ENCODE measurements at regions not wholly inside any gene's neighbourhood (a gene's known extent, or its start where the extent isn't known, plus 50 kb on each side); places are given as distances from the start of the nearest gene placed in this dataset.
A peak's percentile ranks its signal among the peaks of the same experiment; 100 is the strongest.

DNA sequence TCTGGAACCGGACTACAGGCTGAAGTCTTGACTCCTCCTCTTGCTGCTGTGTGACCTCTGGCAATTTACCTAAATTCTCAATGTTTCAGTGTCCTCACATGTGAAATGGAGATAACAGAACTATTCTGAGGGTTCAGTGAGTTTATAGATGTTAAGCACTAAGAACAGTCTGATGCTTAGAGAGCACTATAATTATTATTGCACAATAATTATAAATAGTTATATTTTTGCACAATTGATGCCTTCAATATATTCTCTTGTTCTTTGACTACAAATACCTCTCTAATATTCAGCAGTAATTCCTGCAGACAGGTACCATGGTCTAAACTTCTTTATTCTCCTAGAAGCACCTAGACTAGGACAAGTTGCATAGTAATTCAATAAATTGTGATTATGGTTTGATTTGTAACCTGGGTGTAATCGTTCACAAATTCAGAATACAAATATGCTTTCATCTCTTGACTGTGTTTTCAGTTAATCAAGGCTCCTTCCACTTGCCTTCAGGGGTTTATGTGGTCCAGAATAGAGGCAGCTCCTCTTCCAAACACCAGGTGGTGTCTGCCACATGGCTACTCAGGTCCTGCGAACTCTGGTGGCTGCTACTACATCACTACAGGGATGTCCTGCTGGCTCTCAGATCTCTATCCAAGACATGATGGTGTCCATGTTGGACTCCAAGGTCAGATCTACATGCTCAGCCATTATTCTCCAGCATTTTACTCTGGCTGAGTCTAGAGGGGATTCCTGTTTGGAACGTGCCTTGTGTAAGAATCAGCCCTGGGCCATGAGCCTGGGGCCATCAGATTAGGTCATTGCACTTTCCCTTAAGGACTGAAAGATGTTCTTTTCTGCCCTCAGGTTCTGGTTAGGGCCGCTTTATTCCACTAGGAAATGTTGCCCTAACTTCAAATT, 103.4 kb downstream of the QRFPR start:
- DNase-seq (ENCODE audit: low spot score) = peak; percentile 26
- TF ChIP-seq CTCF (IDR thresholded peaks at IDR 0.05; ENCODE audit: extremely low read depth, missing control alignments) = peak; percentile 49

GRCh38 chr4:121273191-121273590, 107.6 kb downstream of the QRFPR start:
- no peak for TF ChIP-seq CTCF (IDR thresholded peaks at IDR 0.05; ENCODE audit: extremely low read depth, missing control alignments)
- DNase-seq (ENCODE audit: low spot score) = no peak

DNA sequence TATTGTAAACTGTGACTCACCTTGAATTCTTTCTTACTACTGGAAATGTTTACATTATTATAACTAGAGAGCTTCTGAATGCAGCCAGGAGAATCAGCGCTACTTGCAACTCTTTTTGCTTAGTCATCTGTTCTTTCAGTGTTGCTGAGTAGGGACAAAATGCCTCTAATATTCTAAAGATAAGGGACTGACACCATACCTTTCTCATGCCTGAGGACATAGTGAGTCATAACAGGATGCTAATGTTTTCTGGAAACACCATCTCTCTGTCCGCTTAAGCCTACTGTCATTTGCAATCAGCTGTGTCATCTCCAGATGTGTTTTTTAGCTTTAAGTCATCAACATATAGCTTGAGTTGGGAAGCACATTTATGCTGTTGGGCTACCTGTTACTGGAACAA, 108.3 kb downstream of the QRFPR start:
- DNase-seq (ENCODE audit: low spot score) = peak; percentile 9
- TF ChIP-seq CTCF (IDR thresholded peaks at IDR 0.05; ENCODE audit: extremely low read depth, missing control alignments) = no peak

DNA sequence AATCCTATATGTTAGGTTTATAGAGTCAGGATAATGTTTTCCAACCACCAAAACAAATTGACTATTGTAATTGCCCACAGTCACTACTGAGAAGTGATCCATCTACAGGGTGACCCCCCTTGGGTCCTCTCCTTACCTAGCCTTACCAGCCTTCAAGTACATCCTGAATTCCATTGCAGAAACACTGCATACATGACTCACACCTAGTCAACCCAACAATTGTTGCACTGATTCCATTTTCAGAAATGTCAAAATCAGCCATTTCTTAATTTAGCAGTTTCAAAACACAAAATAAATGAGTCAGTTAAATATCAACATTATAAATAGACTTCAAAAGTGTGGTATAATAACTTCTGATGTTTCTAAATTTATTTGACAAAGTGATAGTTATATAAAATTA, 106.3 kb upstream of the TNIP3 start:
- TF ChIP-seq CTCF (IDR thresholded peaks at IDR 0.05; ENCODE audit: extremely low read depth, missing control alignments) = no peak
- DNase-seq (ENCODE audit: low spot score) = no peak

- no peak for TF ChIP-seq CTCF (IDR thresholded peaks at IDR 0.05; ENCODE audit: extremely low read depth, missing control alignments)
- DNase-seq (ENCODE audit: low spot score) = no peak
Observed at GRCh38 chr4:121269001-121269400, 104.9 kb upstream of the TNIP3 start.

GRCh38 chr4:121266982-121267381, 102.9 kb upstream of the TNIP3 start:
- DNase-seq (ENCODE audit: low spot score) = no peak
- no peak for TF ChIP-seq CTCF (IDR thresholded peaks at IDR 0.05; ENCODE audit: extremely low read depth, missing control alignments)

- no peak for DNase-seq (ENCODE audit: low spot score)
- TF ChIP-seq CTCF (IDR thresholded peaks at IDR 0.05; ENCODE audit: extremely low read depth, missing control alignments) = no peak
Observed at GRCh38 chr4:121256887-121257466, 92.9 kb upstream of the TNIP3 start.
